Panc1 (cell line): ENCODE measurements at regions not wholly inside any gene's neighbourhood (a gene's known extent, or its start where the extent isn't known, plus 50 kb on each side); places are given as distances from the start of the nearest gene placed in this dataset.

Source experiments
- ATAC-seq: fragments of 200-7000 bp; cut with Tn5 transposase; 2 replicates; pipeline ENCODE4 v1.9.1; 2020; ENCODE audit warnings: mild to moderate bottlenecking, moderate library complexity
- BruUV-seq: library from RNA; stranded (reverse); fragments of 400-500 nt; replicated peaks from 2 replicates; lab custom pipeline; 2021; lab: Mats Ljungman, UMichigan
- CTCF ChIA-PET: fragments of 300-600 bp; sonication (Branson Sonifier 250); formaldehyde crosslinking; loops from one replicate; lab custom pipeline; 2022; ENCODE audit warnings: antibody characterized with exemption; lab: Charles Lee
- POLR2A ChIA-PET: fragments of 300-600 bp; sonication (Branson Sonifier 250); formaldehyde crosslinking; loops from one replicate; lab custom pipeline; 2022; ENCODE audit warnings: antibody characterized with exemption; lab: Charles Lee
- DNase-seq: peaks from one replicate; pipeline ENCODE4 v3.0.0-alpha.2; 2010; ENCODE audit warnings: low read depth, low spot score
- H3K27ac ChIP-seq: 2 replicates; pipeline ENCODE4 v1.5.1; 2011; ENCODE audit warnings: mild to moderate bottlenecking, low read length, inconsistent platforms
- H3K27me3 ChIP-seq: fragments of 200-500 bp; sonication (Bioruptor generic); 2 replicates; pipeline ENCODE4 v1.6.0; 2014; ENCODE audit warnings: low read length, inconsistent platforms; ENCODE audit not compliant: control insufficient read depth, insufficient read depth
- H3K36me3 ChIP-seq: fragments of 200-500 bp; sonication (Bioruptor generic); 2 replicates; pipeline ENCODE4 v1.5.1; 2014; ENCODE audit warnings: inconsistent platforms, mild to moderate bottlenecking, low read length, moderate library complexity; ENCODE audit not compliant: control insufficient read depth, insufficient read depth
- H3K4me1 ChIP-seq: 2 replicates; pipeline ENCODE4 v1.5.1; 2011; ENCODE audit warnings: inconsistent platforms, mild to moderate bottlenecking, low read length, moderate library complexity; ENCODE audit not compliant: control insufficient read depth, insufficient read depth
- H3K4me3 ChIP-seq, 2 experiments: 2 replicates each; pipeline ENCODE4 v1.5.1; 2011 to 2012; ENCODE audit warnings: low read depth in 2 of 2, low read length in 2 of 2, mild to moderate bottlenecking in 2 of 2, inconsistent platforms in 1 of 2, moderate library complexity in 1 of 2
- H3K9me3 ChIP-seq: fragments of 200-500 bp; sonication (Bioruptor generic); 2 replicates; pipeline ENCODE4 v1.5.1; 2014; ENCODE audit warnings: low read depth, mild to moderate bottlenecking, inconsistent platforms, low read length, moderate library complexity; ENCODE audit not compliant: control insufficient read depth, insufficient read depth
- CTCF ChIP-seq: fragments of 450-650 bp; IDR thresholded peaks from 2 replicates; pipeline ENCODE4 v1.5.1; 2017; ENCODE audit warnings: mild to moderate bottlenecking
- POLR2AphosphoS5 ChIP-seq: IDR thresholded peaks from 2 replicates; pipeline ENCODE4 v1.6.1; 2012; ENCODE audit warnings: mild to moderate bottlenecking, low read depth, low read length, moderate library complexity
- SIN3A ChIP-seq: IDR thresholded peaks from 2 replicates; pipeline ENCODE4 v1.6.1; 2012; ENCODE audit warnings: low read depth, mild to moderate bottlenecking, low read length, moderate library complexity, borderline replicate concordance; ENCODE audit not compliant: insufficient read depth
- TCF7L2 ChIP-seq: IDR thresholded peaks from 2 replicates; pipeline ENCODE4 v1.6.1; 2011; ENCODE audit warnings: mild to moderate bottlenecking, low read depth, low read length, inconsistent platforms
- in situ Hi-C: cut with HindIII; loops from 2 replicates; pipeline ENCODE4 v1.10.0; 2016; ENCODE audit warnings: low sequenced_read_pairs, low pct_unique_long_range_greater_than_20kb
- intact Hi-C: fragments of 100-400 bp; cut with micrococcal nuclease; formaldehyde crosslinking; loops from one replicate; pipeline ENCODE4 v1.10.0; 2022; ENCODE audit not compliant: unreplicated experiment
- TF ChIP-seq, protein P1 (sequence below), 2 experiments: IDR thresholded peaks; 2 replicates each; pipeline ENCODE4 v1.6.1; 2011 to 2012; ENCODE audit warnings: low read depth in 2 of 2, control low read depth in 1 of 2, low read length in 1 of 2, mild to moderate bottlenecking in 1 of 2, moderate library complexity in 1 of 2; ENCODE audit not compliant: insufficient read depth in 1 of 2

- H3K27me3 ChIP-seq: no peaks in the 10 kb centered on the region
- no peaks in the 10 kb centered on the region for H3K36me3 ChIP-seq
- TF ChIP-seq TCF7L2: no peak
- TF ChIP-seq, protein P1, sequence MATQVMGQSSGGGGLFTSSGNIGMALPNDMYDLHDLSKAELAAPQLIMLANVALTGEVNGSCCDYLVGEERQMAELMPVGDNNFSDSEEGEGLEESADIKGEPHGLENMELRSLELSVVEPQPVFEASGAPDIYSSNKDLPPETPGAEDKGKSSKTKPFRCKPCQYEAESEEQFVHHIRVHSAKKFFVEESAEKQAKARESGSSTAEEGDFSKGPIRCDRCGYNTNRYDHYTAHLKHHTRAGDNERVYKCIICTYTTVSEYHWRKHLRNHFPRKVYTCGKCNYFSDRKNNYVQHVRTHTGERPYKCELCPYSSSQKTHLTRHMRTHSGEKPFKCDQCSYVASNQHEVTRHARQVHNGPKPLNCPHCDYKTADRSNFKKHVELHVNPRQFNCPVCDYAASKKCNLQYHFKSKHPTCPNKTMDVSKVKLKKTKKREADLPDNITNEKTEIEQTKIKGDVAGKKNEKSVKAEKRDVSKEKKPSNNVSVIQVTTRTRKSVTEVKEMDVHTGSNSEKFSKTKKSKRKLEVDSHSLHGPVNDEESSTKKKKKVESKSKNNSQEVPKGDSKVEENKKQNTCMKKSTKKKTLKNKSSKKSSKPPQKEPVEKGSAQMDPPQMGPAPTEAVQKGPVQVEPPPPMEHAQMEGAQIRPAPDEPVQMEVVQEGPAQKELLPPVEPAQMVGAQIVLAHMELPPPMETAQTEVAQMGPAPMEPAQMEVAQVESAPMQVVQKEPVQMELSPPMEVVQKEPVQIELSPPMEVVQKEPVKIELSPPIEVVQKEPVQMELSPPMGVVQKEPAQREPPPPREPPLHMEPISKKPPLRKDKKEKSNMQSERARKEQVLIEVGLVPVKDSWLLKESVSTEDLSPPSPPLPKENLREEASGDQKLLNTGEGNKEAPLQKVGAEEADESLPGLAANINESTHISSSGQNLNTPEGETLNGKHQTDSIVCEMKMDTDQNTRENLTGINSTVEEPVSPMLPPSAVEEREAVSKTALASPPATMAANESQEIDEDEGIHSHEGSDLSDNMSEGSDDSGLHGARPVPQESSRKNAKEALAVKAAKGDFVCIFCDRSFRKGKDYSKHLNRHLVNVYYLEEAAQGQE (IDR thresholded peaks at IDR 0.05; ENCODE audit: insufficient read depth in 1 of 2, low read depth in 2 of 2, low read length in 1 of 2): no peak
- intact Hi-C loops (no loop called here), in situ Hi-C loops (no loop called here)
- no TSS peak for BruUV-seq
- no peak for DNase-seq
- ChIA-PET POLR2A (no interaction called here), CTCF (interaction anchor here (0.7 kb wide), 1 partner anchor 202 kb away, joined by 3 read pairs; no protein-coding TSS in a partner anchor)
- H3K4me3 ChIP-seq: no peak overlapping the region
- H3K9me3 ChIP-seq: no peaks in the 10 kb centered on the region
- no peak for ATAC-seq
- H3K4me1 ChIP-seq: no peaks in the 10 kb centered on the region
- H3K27ac ChIP-seq: no peak overlapping the region
Measured at GRCh38 chr6:63014290-63014689, 197.0 kb upstream of the FKBP1C start.

DNA sequence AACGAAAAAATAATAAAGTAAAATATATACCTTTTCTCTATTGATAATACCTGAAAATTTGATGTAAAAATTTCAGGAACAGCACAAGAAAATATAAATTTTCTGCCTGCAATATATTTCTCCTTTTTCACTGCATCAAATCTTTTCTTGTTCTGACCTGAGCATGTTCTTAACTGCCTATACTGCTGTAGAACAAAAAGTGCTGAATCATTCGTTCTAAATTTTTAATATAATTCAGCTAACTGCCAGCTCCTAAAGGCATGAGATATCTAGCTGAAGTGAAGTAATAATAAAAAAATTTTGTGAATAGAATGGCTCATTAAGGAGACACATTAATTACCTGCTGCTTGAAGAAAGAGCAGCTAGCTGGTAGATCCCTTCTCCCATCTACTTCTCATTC, 188.6 kb upstream of the FKBP1C start:
- CTCF ChIA-PET: no interaction called here
- DNase-seq: no peak
- intact Hi-C loops (no loop called here), in situ Hi-C loops (no loop called here)
- POLR2A ChIA-PET: no interaction called here
- no peaks in the 10 kb centered on the region for H3K36me3 ChIP-seq
- ATAC-seq: no peak
- BruUV-seq: no TSS peak
- H3K27ac ChIP-seq: no peak overlapping the region
- no peak overlapping the region for H3K4me3 ChIP-seq
- TF ChIP-seq POLR2AphosphoS5 (no peak), SIN3A (no peak), TCF7L2 (no peak), CTCF (no peak)
- TF ChIP-seq, protein P1 (IDR thresholded peaks at IDR 0.05; ENCODE audit: insufficient read depth in 1 of 2, low read depth in 2 of 2, low read length in 1 of 2): no peak
- H3K4me1 ChIP-seq: no peaks in the 10 kb centered on the region
- no peaks in the 10 kb centered on the region for H3K27me3 ChIP-seq
- no peaks in the 10 kb centered on the region for H3K9me3 ChIP-seq
